Endodermal cell (in vitro differentiated cells): ENCODE measurements at regions not wholly inside any gene's neighbourhood (a gene's known extent, or its start where the extent isn't known, plus 50 kb on each side); places are given as distances from the start of the nearest gene placed in this dataset.

Experiments used
- DNase-seq: peaks from one replicate; pipeline ENCODE4 v3.0.0-alpha.2; 2017
- H3K27ac ChIP-seq: 2 replicates; pipeline ENCODE4 v1.5.1; 2013; ENCODE audit warnings: mild to moderate bottlenecking, low read depth, low read length, moderate library complexity
- H3K27me3 ChIP-seq: 2 replicates; pipeline ENCODE4 v1.6.1; 2013; ENCODE audit warnings: mild to moderate bottlenecking, low read length, moderate library complexity; ENCODE audit not compliant: insufficient read depth, control insufficient read depth, poor library complexity, severe bottlenecking
- H3K36me3 ChIP-seq: 2 replicates; pipeline ENCODE4 v1.7.0; 2013; ENCODE audit warnings: mild to moderate bottlenecking, low read length, moderate library complexity; ENCODE audit not compliant: control insufficient read depth, insufficient read depth
- H3K4me1 ChIP-seq: one replicate; pipeline ENCODE4 v1.7.0; 2013; ENCODE audit warnings: low read length; ENCODE audit not compliant: control insufficient read depth, insufficient read depth
- H3K4me3 ChIP-seq: 2 replicates; pipeline ENCODE4 v1.5.1; 2013; ENCODE audit warnings: mild to moderate bottlenecking, low read length, moderate library complexity
- H3K9ac ChIP-seq: 2 replicates; pipeline ENCODE4 v1.6.1; 2013; ENCODE audit warnings: mild to moderate bottlenecking, low read length, moderate library complexity; ENCODE audit not compliant: poor library complexity, severe bottlenecking; ENCODE audit errors: extremely low read depth
- H3K9me3 ChIP-seq: 2 replicates; pipeline ENCODE4 v1.6.1; 2013; ENCODE audit warnings: mild to moderate bottlenecking, low read length, moderate library complexity; ENCODE audit not compliant: control insufficient read depth
- H3K27ac Mint-ChIP-seq: 2 replicates; pipeline ENCODE4 v1.8.0; 2020; ENCODE audit warnings: mixed read lengths
- H3K27me3 Mint-ChIP-seq: 2 replicates; pipeline ENCODE4 v1.8.0; 2021; ENCODE audit warnings: mild to moderate bottlenecking, mixed read lengths; ENCODE audit not compliant: insufficient read depth
- H3K36me3 Mint-ChIP-seq: 2 replicates; pipeline ENCODE4 v1.8.0; 2020; ENCODE audit warnings: low read depth, mixed read lengths
- H3K4me1 Mint-ChIP-seq: 2 replicates; pipeline ENCODE4 v1.8.0; 2020; ENCODE audit warnings: mixed read lengths
- H3K4me3 Mint-ChIP-seq: 2 replicates; pipeline ENCODE4 v1.8.0; 2020; ENCODE audit warnings: mild to moderate bottlenecking, moderate library complexity, mixed read lengths
- H3K9me3 Mint-ChIP-seq: 2 replicates; pipeline ENCODE4 v1.8.0; 2020; ENCODE audit warnings: mild to moderate bottlenecking, mixed read lengths
- WGBS, 2 experiments: methylation state at CpG; one replicate each; pipeline versions ENCODE4 v1.1.5 to v1.1.7; 2013; ENCODE audit warnings: missing lambda C conversion rate in 2 of 2, mixed read lengths in 1 of 2; ENCODE audit not compliant: insufficient coverage in 1 of 2, insufficient read length in 1 of 2; 5-methylcytosine and 5-hydroxymethylcytosine counted together
- TF ChIP-seq, protein P1 (sequence below): fragments of 200-600 bp; sonication (generic); conservative IDR thresholded peaks from 2 replicates; pipeline ENCODE4 v1.5.0; 2021; ENCODE audit warnings: antibody characterized with exemption, mild to moderate bottlenecking

DNA sequence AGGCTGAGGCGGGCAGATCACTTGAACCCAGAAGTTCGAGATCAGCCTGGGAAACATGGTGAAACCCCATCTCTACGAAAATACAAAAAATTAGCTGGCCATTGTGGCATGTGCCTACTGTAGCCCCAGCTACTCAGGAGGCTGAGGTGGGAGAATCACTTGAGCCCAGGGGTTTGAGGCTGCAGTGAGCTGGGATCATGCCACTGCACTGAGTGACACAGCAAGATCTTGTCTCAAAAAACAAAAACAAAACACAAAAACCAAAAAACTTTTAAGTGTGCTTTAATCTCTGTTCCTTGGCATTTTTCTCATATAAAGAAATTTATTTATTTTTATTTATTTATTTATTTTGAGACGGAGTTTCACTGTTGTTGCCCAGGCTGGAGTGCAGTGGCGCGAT lies 208.2 kb downstream of the URB2 start:
- 75 to 93% methylated on average over 3 to 6 of the region's 6 CpGs for WGBS, 2 experiments
- H3K27ac ChIP-seq: no peak overlapping the region
- Mint-ChIP-seq H3K27me3 (peaks cover 10% of the 10 kb centered on the region), H3K36me3 (no peaks in the 10 kb centered on the region), H3K4me3 (no peak overlapping the region), H3K9me3 (no peaks in the 10 kb centered on the region), H3K27ac (no peak overlapping the region), H3K4me1 (no peaks in the 10 kb centered on the region)
- no peaks in the 10 kb centered on the region for H3K4me1 ChIP-seq
- H3K4me3 ChIP-seq: no peak overlapping the region
- H3K9ac ChIP-seq: no peak overlapping the region
- no peaks in the 10 kb centered on the region for H3K9me3 ChIP-seq
- TF ChIP-seq, protein P1, sequence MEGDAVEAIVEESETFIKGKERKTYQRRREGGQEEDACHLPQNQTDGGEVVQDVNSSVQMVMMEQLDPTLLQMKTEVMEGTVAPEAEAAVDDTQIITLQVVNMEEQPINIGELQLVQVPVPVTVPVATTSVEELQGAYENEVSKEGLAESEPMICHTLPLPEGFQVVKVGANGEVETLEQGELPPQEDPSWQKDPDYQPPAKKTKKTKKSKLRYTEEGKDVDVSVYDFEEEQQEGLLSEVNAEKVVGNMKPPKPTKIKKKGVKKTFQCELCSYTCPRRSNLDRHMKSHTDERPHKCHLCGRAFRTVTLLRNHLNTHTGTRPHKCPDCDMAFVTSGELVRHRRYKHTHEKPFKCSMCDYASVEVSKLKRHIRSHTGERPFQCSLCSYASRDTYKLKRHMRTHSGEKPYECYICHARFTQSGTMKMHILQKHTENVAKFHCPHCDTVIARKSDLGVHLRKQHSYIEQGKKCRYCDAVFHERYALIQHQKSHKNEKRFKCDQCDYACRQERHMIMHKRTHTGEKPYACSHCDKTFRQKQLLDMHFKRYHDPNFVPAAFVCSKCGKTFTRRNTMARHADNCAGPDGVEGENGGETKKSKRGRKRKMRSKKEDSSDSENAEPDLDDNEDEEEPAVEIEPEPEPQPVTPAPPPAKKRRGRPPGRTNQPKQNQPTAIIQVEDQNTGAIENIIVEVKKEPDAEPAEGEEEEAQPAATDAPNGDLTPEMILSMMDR: no peak
- no peak for DNase-seq
- peaks cover 6% of the 10 kb centered on the region for H3K27me3 ChIP-seq
- H3K36me3 ChIP-seq: no peaks in the 10 kb centered on the region

GRCh38 chr1:229835226-229835625 lies 209.2 kb downstream of the URB2 start:
- Histone ChIP-seq H3K9me3 (no peaks in the 10 kb centered on the region), H3K9ac (no peak overlapping the region), H3K27me3 (peaks cover 16% of the 10 kb centered on the region), H3K4me3 (no peak overlapping the region), H3K36me3 (no peaks in the 10 kb centered on the region), H3K4me1 (no peaks in the 10 kb centered on the region), H3K27ac (no peak overlapping the region)
- Mint-ChIP-seq H3K4me1 (no peaks in the 10 kb centered on the region), H3K9me3 (no peaks in the 10 kb centered on the region), H3K4me3 (no peak overlapping the region), H3K27ac (no peak overlapping the region), H3K36me3 (no peaks in the 10 kb centered on the region), H3K27me3 (peaks cover 18% of the 10 kb centered on the region)
- TF ChIP-seq, protein P1: no peak
- DNase-seq: no peak
- WGBS, 2 experiments: 76 to 82% methylated on average over 2 to 5 of the region's 5 CpGs

GRCh38 chr1:229836324-229836723 lies 210.3 kb downstream of the URB2 start:
- H3K27me3 ChIP-seq: peaks cover 22% of the 10 kb centered on the region
- no peaks in the 10 kb centered on the region for H3K4me1 ChIP-seq
- H3K27ac ChIP-seq: no peak overlapping the region
- TF ChIP-seq, protein P1: no peak
- peaks cover 20% of the 10 kb centered on the region for H3K27me3 Mint-ChIP-seq
- H3K4me1 Mint-ChIP-seq: no peaks in the 10 kb centered on the region
- H3K36me3 ChIP-seq: no peaks in the 10 kb centered on the region
- 91 to 93% methylated on average over 8 to 9 of the region's 9 CpGs for WGBS, 2 experiments
- no peak overlapping the region for H3K9ac ChIP-seq
- no peaks in the 10 kb centered on the region for H3K9me3 Mint-ChIP-seq
- no peak overlapping the region for H3K4me3 ChIP-seq
- H3K27ac Mint-ChIP-seq: no peak overlapping the region
- H3K4me3 Mint-ChIP-seq: no peak overlapping the region
- H3K9me3 ChIP-seq: no peaks in the 10 kb centered on the region
- DNase-seq: no peak
- H3K36me3 Mint-ChIP-seq: no peaks in the 10 kb centered on the region
